Stimulated activated naive CD8-positive, alpha-beta T cell treated with anti-CD3 and anti-CD28 coated beads, Interleukin-15, amount 100 ng/mL, for 72 hours (primary cell): ENCODE measurements at regions not wholly inside any gene's neighbourhood (a gene's known extent, or its start where the extent isn't known, plus 50 kb on each side); places are given as distances from the start of the nearest gene placed in this dataset.
"Not testable (repeated sequence)": the region's sequence is repeated elsewhere in the genome, so short reads cannot be mapped to it uniquely, and the experiment has no call there.

Source experiments
- ATAC-seq: fragments of 150-1000 bp; cut with Tn5 transposase; 2 replicates; pipeline ENCODE4 v1.10.0; 2021; ENCODE audit warnings: mild to moderate bottlenecking, moderate library complexity
- DNase-seq, 2 donors: peaks; one replicate each; pipeline ENCODE4 v3.0.0; 2021 to 2022
- H3K27ac Mint-ChIP-seq, 2 donors: one replicate each; pipeline ENCODE4 v1.8.0; 2022; ENCODE audit warnings: mild to moderate bottlenecking in 2 of 2, mixed read lengths in 2 of 2, moderate library complexity in 2 of 2
- H3K27me3 Mint-ChIP-seq: one replicate; pipeline ENCODE4 v1.8.0; 2022; ENCODE audit warnings: mixed read lengths
- H3K4me1 Mint-ChIP-seq: one replicate; pipeline ENCODE4 v1.8.0; 2022; ENCODE audit warnings: mild to moderate bottlenecking, mixed read lengths
- H3K4me3 Mint-ChIP-seq, 2 donors: one replicate each; pipeline ENCODE4 v1.8.0; 2022; ENCODE audit warnings: mild to moderate bottlenecking in 2 of 2, mixed read lengths in 2 of 2, moderate library complexity in 1 of 2
- H3K9me3 Mint-ChIP-seq, 2 donors: one replicate each; pipeline ENCODE4 v1.8.0; 2022; ENCODE audit warnings: mixed read lengths in 2 of 2

- not testable (repeated sequence) for ATAC-seq, H3K27me3 Mint-ChIP-seq, DNase-seq, H3K4me1 Mint-ChIP-seq, H3K27ac Mint-ChIP-seq, H3K4me3 Mint-ChIP-seq
- peaks cover 12 to 36% of the 10 kb centered on the region in 2 donors for H3K9me3 Mint-ChIP-seq
Measured at GRCh38 chr2:16065272-16066069, 125.1 kb downstream of the MYCN start.

- no peak for DNase-seq
- Mint-ChIP-seq H3K4me3 (no peak overlapping the region), H3K27ac (no peak overlapping the region), H3K9me3 (peaks cover 12 to 36% of the 10 kb centered on the region in 2 donors), H3K4me1 (no peaks in the 10 kb centered on the region), H3K27me3 (no peaks in the 10 kb centered on the region)
- ATAC-seq: no peak
Measured at GRCh38 chr2:16064745-16065144, 124.4 kb downstream of the MYCN start.

- ATAC-seq: no peak
- Mint-ChIP-seq H3K4me3 (no peak overlapping the region), H3K27me3 (no peaks in the 10 kb centered on the region), H3K9me3 (peaks cover 12 to 36% of the 10 kb centered on the region in 2 donors), H3K4me1 (no peaks in the 10 kb centered on the region), H3K27ac (no peak overlapping the region)
- DNase-seq: no peak
Measured at GRCh38 chr2:16063955-16064633, 123.7 kb downstream of the MYCN start.

- Mint-ChIP-seq H3K4me1 (no peaks in the 10 kb centered on the region), H3K27me3 (no peaks in the 10 kb centered on the region), H3K9me3 (peaks cover 12 to 36% of the 10 kb centered on the region in 2 donors)
Measured at GRCh38 chr2:16063251-16063850, 123.0 kb downstream of the MYCN start.

GRCh38 chr2:16062471-16063250 is 122.3 kb downstream of the MYCN start:
- ATAC-seq (no peak), DNase-seq (no peak)
- no peak overlapping the region for H3K27ac Mint-ChIP-seq
- H3K4me1 Mint-ChIP-seq: no peaks in the 10 kb centered on the region
- no peaks in the 10 kb centered on the region for H3K27me3 Mint-ChIP-seq
- H3K4me3 Mint-ChIP-seq: no peak overlapping the region
- peaks cover 12 to 36% of the 10 kb centered on the region in 2 donors for H3K9me3 Mint-ChIP-seq

More at GRCh38 chr2:16063251-16063850, 123.0 kb downstream of the MYCN start:
- ATAC-seq (no peak), DNase-seq (no peak)
- Mint-ChIP-seq H3K4me3 (no peak overlapping the region), H3K27ac (no peak overlapping the region)

- no peak overlapping the region for H3K4me3 Mint-ChIP-seq
- ATAC-seq: no peak
- H3K27me3 Mint-ChIP-seq: no peaks in the 10 kb centered on the region
- no peaks in the 10 kb centered on the region for H3K4me1 Mint-ChIP-seq
- H3K9me3 Mint-ChIP-seq: peaks cover 12 to 36% of the 10 kb centered on the region in 2 donors
- no peak for DNase-seq
- H3K27ac Mint-ChIP-seq: no peak overlapping the region
Measured at GRCh38 chr2:16061441-16062217, 121.3 kb downstream of the MYCN start.

GRCh38 chr2:16060936-16061338 is 120.6 kb downstream of the MYCN start:
- H3K27me3 Mint-ChIP-seq: no peaks in the 10 kb centered on the region
- no peak for ATAC-seq

GRCh38 chr2:16060125-16060935 is 120.0 kb downstream of the MYCN start:
- no peaks in the 10 kb centered on the region for H3K27me3 Mint-ChIP-seq
- DNase-seq: no peak

More at GRCh38 chr2:16060936-16061338, 120.6 kb downstream of the MYCN start:
- H3K9me3 Mint-ChIP-seq: peaks cover 12 to 36% of the 10 kb centered on the region in 2 donors
- no peak overlapping the region for H3K4me3 Mint-ChIP-seq
- H3K27ac Mint-ChIP-seq: no peak overlapping the region
- DNase-seq: no peak
- H3K4me1 Mint-ChIP-seq: peaks cover 5% of the 10 kb centered on the region

GRCh38 chr2:16059393-16060016 is 119.2 kb downstream of the MYCN start:
- Mint-ChIP-seq H3K4me1 (peaks cover 6% of the 10 kb centered on the region), H3K27me3 (no peaks in the 10 kb centered on the region), H3K27ac (no peak overlapping the region), H3K9me3 (peaks cover 12 to 36% of the 10 kb centered on the region in 2 donors), H3K4me3 (no peak overlapping the region)
- no peak for ATAC-seq
- no peak for DNase-seq

More at GRCh38 chr2:16060125-16060935, 120.0 kb downstream of the MYCN start:
- ATAC-seq: no peak
- Mint-ChIP-seq H3K9me3 (peaks cover 12 to 36% of the 10 kb centered on the region in 2 donors), H3K4me3 (no peak overlapping the region), H3K4me1 (peaks cover 6% of the 10 kb centered on the region), H3K27ac (no peak overlapping the region)

GRCh38 chr2:16058747-16059358 is 118.5 kb downstream of the MYCN start:
- DNase-seq: no peak
- ATAC-seq: no peak
- Mint-ChIP-seq H3K4me1 (peaks cover 6% of the 10 kb centered on the region), H3K4me3 (no peak overlapping the region), H3K27me3 (no peaks in the 10 kb centered on the region), H3K9me3 (peaks cover 6 to 30% of the 10 kb centered on the region in 2 donors), H3K27ac (no peak overlapping the region)

GRCh38 chr2:16058256-16058655 is 117.9 kb downstream of the MYCN start:
- peaks cover 4 to 24% of the 10 kb centered on the region in 2 donors for H3K9me3 Mint-ChIP-seq
- H3K4me3 Mint-ChIP-seq: no peak overlapping the region
- DNase-seq (no peak), ATAC-seq (no peak)
- H3K27me3 Mint-ChIP-seq: no peaks in the 10 kb centered on the region
- peaks cover 6% of the 10 kb centered on the region for H3K4me1 Mint-ChIP-seq
- H3K27ac Mint-ChIP-seq: no peak overlapping the region

GRCh38 chr2:16057661-16058060 is 117.3 kb downstream of the MYCN start:
- H3K27ac Mint-ChIP-seq: no peak overlapping the region
- peaks cover 6% of the 10 kb centered on the region for H3K4me1 Mint-ChIP-seq
- no peaks in the 10 kb centered on the region for H3K27me3 Mint-ChIP-seq
- H3K4me3 Mint-ChIP-seq: no peak overlapping the region
- H3K9me3 Mint-ChIP-seq: peaks cover 4 to 18% of the 10 kb centered on the region in 2 donors
- ATAC-seq (no peak), DNase-seq (no peak)

- ATAC-seq (no peak), DNase-seq (no peak)
- H3K4me3 Mint-ChIP-seq: no peak overlapping the region
- no peaks in the 10 kb centered on the region for H3K27me3 Mint-ChIP-seq
- peak overlapping the region in 1 of 2 donors; percentile 77 for H3K27ac Mint-ChIP-seq
- peaks cover 6% of the 10 kb centered on the region for H3K4me1 Mint-ChIP-seq
- peaks cover under 1 to 1% of the 10 kb centered on the region in 2 donors for H3K9me3 Mint-ChIP-seq
Measured at GRCh38 chr2:16055848-16056580, 115.7 kb downstream of the MYCN start.
